ENCODE measurements at regions not wholly inside any gene's neighbourhood (a gene's known extent, or its start where the extent isn't known, plus 50 kb on each side); places are given as distances from the start of the nearest gene placed in this dataset.
"Not testable (repeated sequence)": the region's sequence is repeated elsewhere in the genome, so short reads cannot be mapped to it uniquely, and the experiment has no call there.

GRCh38 chr14:85063747-85064146 lies 466.2 kb upstream of the FLRT2 start:
- ChIA-PET CTCF (no interaction called here), POLR2A (no interaction called here)

DNA sequence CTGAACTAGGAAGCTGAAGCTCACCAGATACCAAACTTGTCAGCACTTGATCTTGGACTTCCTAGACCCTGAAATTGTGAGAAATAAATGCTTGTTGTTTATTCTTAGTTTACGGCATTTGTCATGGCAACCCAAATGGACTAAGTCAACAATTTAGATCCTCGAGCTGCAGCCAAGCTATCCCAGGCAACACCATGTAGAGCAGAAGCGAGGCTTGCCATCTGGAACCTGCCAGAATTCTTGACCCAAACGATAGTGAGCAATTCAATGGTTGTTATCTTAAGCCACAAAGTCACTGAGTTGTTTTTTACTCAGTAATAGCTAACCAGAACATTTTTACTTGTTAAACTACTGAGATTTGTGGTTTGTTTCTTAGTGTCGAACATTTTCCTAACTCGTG lies 458.5 kb upstream of the FLRT2 start:
- ChIA-PET CTCF (no interaction called here), POLR2A (no interaction called here)

- POLR2A ChIA-PET = no interaction called here
- CTCF ChIA-PET = no interaction called here
These were observed 455.0 kb upstream of the FLRT2 start for GRCh38 chr14:85074955-85075354.

- POLR2A ChIA-PET = no interaction called here
These were observed 454.1 kb upstream of the FLRT2 start for GRCh38 chr14:85075694-85076476.

GRCh38 chr14:85077716-85078115 lies 452.2 kb upstream of the FLRT2 start:
- POLR2A ChIA-PET, CTCF ChIA-PET: not testable (repeated sequence)

More at GRCh38 chr14:85075694-85076476, 454.1 kb upstream of the FLRT2 start:
- CTCF ChIA-PET = no interaction called here

DNA sequence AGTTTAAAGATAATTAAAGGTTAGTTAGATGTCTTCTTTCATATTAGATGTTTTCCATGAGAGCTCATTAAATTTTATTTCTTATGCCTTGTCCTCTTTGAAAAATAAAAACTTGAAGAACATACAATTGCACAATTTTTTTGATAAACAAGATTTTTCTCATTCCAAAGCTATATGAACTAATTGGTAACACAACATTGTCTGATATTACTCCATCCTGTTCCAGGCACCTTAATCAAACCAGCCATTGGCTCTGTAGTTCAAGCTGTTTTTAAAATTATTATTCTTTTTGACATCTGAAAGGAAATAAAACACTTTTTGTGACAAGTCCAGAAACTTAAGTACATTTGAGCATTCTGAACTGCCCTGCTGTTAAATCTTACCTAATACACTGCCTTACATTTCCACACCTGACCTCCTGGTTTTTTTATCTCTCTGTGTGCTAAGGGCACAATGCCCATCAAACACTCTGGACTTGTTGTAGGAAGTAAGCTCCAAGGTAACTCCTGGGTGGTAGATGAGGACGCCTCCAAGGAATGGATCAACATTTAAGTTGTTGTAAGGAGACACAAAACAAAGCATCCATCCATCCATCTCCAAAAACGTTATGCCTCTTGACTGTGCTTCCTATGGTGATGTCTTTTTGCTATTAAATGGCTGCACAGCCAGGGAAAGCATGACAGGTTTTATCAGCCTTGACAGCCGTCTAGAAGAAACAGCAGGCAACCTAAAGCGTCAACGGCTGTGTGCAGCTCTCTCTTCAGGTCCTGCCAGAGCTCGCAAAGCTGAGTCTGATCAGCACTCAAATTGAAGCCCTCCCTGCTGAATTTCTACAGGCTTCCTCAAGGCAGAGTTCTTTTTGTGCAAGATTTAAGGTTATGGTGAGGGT lies 449.9 kb upstream of the FLRT2 start:
- ChIA-PET POLR2A (no interaction called here), CTCF (no interaction called here)

- ChIA-PET POLR2A (no interaction called here), CTCF (no interaction called here)
These were observed 445.6 kb upstream of the FLRT2 start for GRCh38 chr14:85084344-85084743.

GRCh38 chr14:85085981-85086380 lies 444.0 kb upstream of the FLRT2 start:
- POLR2A ChIA-PET = no interaction called here
- CTCF ChIA-PET = no interaction called here

GRCh38 chr14:85087201-85087600 lies 442.7 kb upstream of the FLRT2 start:
- POLR2A ChIA-PET = no interaction called here
- CTCF ChIA-PET = no interaction called here

GRCh38 chr14:85088192-85088591 lies 441.8 kb upstream of the FLRT2 start:
- ChIA-PET CTCF (no interaction called here), POLR2A (no interaction called here)

DNA sequence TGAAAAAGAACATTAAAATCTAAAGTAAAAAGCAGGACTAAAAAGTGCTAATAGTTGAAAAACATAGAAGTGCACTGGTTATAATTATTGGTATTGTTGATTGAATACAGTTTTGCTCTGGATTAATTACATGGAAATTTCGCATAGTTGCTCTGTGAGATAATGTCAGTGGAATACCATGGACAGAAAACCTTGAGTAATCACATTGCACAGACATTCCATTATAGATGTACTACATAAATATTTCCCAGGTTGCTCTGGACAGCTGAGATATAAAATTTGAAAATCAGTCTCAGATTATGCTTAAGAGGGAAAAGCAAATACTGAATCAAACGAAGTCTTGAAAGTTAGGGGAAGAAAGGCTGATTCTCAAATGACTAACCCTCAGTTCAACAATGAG lies 439.3 kb upstream of the FLRT2 start:
- ChIA-PET POLR2A (no interaction called here), CTCF (no interaction called here)

GRCh38 chr14:85093631-85094330 lies 436.2 kb upstream of the FLRT2 start:
- ChIA-PET POLR2A (no interaction called here), CTCF (no interaction called here)

DNA sequence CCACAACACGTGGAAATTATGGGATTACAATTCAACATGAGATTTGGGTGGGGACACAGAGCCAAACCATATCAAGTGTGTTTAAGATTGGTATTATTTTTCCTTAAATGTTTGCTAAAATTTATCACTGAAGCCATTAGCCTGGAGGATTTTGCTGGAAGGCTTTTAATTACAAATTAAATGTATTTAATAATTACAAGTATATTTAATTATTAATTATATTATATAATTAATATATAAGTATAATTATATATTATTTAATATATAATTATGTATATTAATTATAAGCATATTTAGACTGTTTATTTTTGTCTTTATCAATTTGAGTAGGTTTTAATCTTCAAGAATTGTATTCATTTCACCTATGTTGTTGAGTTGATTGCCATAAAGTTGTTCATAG lies 427.4 kb upstream of the FLRT2 start:
- POLR2A ChIA-PET = no interaction called here
- CTCF ChIA-PET = no interaction called here

GRCh38 chr14:85106506-85106905 lies 423.4 kb upstream of the FLRT2 start:
- POLR2A ChIA-PET = no interaction called here
- CTCF ChIA-PET = no interaction called here

DNA sequence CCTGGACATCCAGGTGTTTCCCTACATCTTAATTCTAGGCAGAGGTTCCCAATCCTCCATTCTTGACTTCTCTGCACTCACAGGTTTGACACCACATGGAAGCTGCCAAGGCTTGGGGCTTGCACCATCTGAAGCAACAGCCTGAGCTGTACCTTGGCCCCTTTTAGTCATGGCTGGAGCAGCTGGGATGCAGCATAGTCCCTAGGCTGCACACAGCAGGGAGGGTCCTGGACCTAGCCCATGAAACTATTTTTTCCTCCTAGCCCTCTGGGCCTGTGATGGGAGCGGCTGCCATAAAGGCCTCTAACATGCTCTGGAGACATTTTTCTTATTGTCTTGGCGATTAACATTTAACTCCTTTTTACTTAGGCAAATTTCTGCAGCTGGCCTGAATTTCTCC lies 417.2 kb upstream of the FLRT2 start:
- POLR2A ChIA-PET = no interaction called here

GRCh38 chr14:85115921-85116320 lies 414.0 kb upstream of the FLRT2 start:
- ChIA-PET POLR2A (interaction anchor here (0.5 kb wide), 1 partner anchor 1358 kb away, joined by 5 read pairs; no protein-coding TSS in a partner anchor), CTCF (no interaction called here)

More for the DNA sequence above, 417.2 kb upstream of the FLRT2 start:
- CTCF ChIA-PET = no interaction called here

DNA sequence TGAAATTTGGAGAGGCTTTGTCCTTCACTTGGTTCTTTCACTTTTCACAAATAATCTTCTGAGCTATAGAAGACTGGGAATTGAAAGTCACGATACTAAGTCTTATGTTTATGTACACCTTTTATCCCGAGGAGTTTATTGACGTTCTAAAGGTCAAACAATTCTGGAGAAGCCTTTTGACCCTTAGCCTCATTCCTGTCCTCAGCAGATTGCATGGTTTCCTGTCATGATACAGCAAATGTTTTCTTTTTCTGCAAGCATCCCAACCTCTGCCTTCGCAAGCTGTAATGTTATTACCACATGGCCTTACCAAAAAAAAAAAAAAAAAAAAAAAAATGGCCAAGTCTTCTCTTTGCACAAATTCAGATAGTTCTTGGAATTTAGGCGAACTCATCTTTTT lies 411.7 kb upstream of the FLRT2 start:
- CTCF ChIA-PET = no interaction called here
- POLR2A ChIA-PET = no interaction called here

GRCh38 chr14:85122690-85123089 lies 407.3 kb upstream of the FLRT2 start:
- ChIA-PET POLR2A (no interaction called here), CTCF (no interaction called here)

DNA sequence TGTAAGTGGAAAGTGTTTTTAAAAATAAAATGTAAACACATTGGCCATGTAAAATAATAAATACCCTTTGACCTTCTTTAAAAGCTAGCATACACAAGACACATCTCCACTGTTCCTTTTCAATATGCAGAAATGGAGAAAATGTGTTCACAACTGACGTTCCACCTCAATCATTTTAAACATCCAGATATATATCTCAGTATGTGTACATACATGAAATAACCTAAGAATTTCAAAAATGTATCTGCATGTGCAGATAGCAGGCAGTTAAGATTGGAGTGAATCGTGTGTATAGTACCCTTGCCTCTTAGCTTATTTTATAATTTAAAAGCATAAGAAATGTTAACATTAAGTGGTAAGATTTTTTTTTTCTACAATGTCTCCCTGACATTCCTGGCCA lies 406.2 kb upstream of the FLRT2 start:
- POLR2A ChIA-PET = no interaction called here

GRCh38 chr14:85124631-85125290 lies 405.2 kb upstream of the FLRT2 start:
- ChIA-PET CTCF (no interaction called here), POLR2A (no interaction called here)

More for the DNA sequence above, 406.2 kb upstream of the FLRT2 start:
- CTCF ChIA-PET = no interaction called here
